ENCODE measurements at regions not wholly inside any gene's neighbourhood (a gene's known extent, or its start where the extent isn't known, plus 50 kb on each side); places are given as distances from the start of the nearest gene placed in this dataset.

DNA sequence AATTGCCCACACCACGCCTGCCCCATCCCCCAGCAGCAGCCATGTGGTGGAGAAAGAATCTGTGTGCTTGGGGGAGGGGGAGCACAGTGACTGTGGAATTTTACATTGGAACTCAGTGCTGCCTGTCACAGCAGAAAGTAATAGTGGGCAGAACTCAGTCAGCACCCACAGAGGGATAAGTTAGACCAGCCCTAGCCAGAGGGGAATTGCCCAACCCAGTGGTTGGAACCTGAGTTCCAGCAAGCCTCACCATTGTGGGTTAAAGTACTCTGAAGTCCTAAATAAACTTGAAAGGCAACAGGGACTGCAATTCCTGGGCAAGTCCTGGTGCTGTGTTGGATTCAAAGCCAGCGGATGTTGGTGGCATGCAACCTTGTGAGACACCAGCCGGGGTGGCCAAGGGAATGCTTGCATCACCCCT lies 88.8 kb downstream of the MRPL39 start:
- Histone ChIP-seq H4K8ac (ENCODE audit: extremely low read depth, insufficient read depth, low read length) (no peak overlapping the region), H2BK20ac (ENCODE audit: low read length) (no peak overlapping the region), H3K27me3 (replicated peaks in 1 of 4; ENCODE audit: control insufficient read depth in 3 of 4, extremely low read depth in 1 of 4, insufficient read depth in 3 of 4, low read length in 3 of 4) (no peaks in the 10 kb centered on the region), H3K4me3 (ENCODE audit: extremely low read depth in 1 of 4, insufficient read depth in 2 of 4, low read depth in 3 of 4, low read length in 4 of 4) (no peak overlapping the region), H2AFZ (ENCODE audit: low read length) (peak overlapping the region; percentile 98), H3K4ac (replicated peaks; ENCODE audit: insufficient read length, low read depth, low read length) (no peak overlapping the region), H3K79me2 (ENCODE audit: control insufficient read depth in 1 of 2, insufficient read depth in 2 of 2, low read length in 2 of 2) (no peaks in the 10 kb centered on the region), H4K91ac (replicated peaks; ENCODE audit: insufficient read length, low read length) (no peak overlapping the region), H2BK15ac (ENCODE audit: low read length) (no peak overlapping the region), H3K14ac (ENCODE audit: insufficient read length) (no peak overlapping the region), H3K9ac (replicated peaks in 1 of 4; ENCODE audit: extremely low read depth in 1 of 4, low read depth in 3 of 4, low read length in 3 of 4) (no peak overlapping the region; a peak in 1 of 7 replicates), H2BK12ac (ENCODE audit: low read depth, low read length) (0 out of 2 replicates have a peak overlapping the region, but pooled peaks have one; percentile 13), H4K20me1 (replicated peaks in 1 of 2; ENCODE audit: control insufficient read depth in 1 of 2, insufficient read depth in 2 of 2, low read length in 2 of 2) (no peaks in the 10 kb centered on the region), H3K56ac (replicated peaks; ENCODE audit: insufficient read length, low read depth, low read length) (no peak overlapping the region), H4K5ac (ENCODE audit: insufficient read length, low read depth, low read length) (no peak overlapping the region), H2BK120ac (replicated peaks; ENCODE audit: low read depth, low read length) (no peak overlapping the region), H3K23me2 (ENCODE audit: low read depth, low read length) (no peaks in the 10 kb centered on the region), H3K23ac (ENCODE audit: insufficient read length) (no peak overlapping the region), H3K79me1 (ENCODE audit: low read depth, low read length) (no peaks in the 10 kb centered on the region), H3K4me1 (replicated peaks in 1 of 4; ENCODE audit: control insufficient read depth in 3 of 4, insufficient read depth in 4 of 4, low read length in 3 of 4) (peaks cover 0 to 7% (median 3%) of the 10 kb centered on the region in 4 experiments; a peak in 3 of 7 replicates), H3K4me2 (ENCODE audit: insufficient read depth in 1 of 2, low read depth in 2 of 2, low read length in 2 of 2) (peak overlapping the region in 1 of 2 experiments; percentile 22; a peak in 1 of 4 replicates), H3K27ac (ENCODE audit: low read depth, low read length) (no peak overlapping the region), H3K18ac (ENCODE audit: extremely low read depth, low read length) (no peak overlapping the region), H2AK5ac (ENCODE audit: low read depth, low read length) (no peak overlapping the region), H2BK5ac (ENCODE audit: low read depth, low read length) (no peak overlapping the region), H3K36me3 (ENCODE audit: control insufficient read depth in 2 of 4, insufficient read depth in 4 of 4, low read length in 3 of 4) (no peaks in the 10 kb centered on the region), H3K9me3 (ENCODE audit: insufficient read depth in 2 of 2, low read depth in 1 of 2, low read length in 1 of 2) (no peaks in the 10 kb centered on the region)
- DNase-seq (ENCODE audit: low read depth in 1 of 2, low spot score in 2 of 2) (peak in 1 of 2 experiments; percentile 52), FAIRE-seq (no peak)
- TF ChIP-seq, protein P1, sequence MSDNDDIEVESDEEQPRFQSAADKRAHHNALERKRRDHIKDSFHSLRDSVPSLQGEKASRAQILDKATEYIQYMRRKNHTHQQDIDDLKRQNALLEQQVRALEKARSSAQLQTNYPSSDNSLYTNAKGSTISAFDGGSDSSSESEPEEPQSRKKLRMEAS (IDR thresholded peaks at IDR 0.05): peak; percentile 61; the same call in 1 of the 2 replicates
- TF ChIP-seq TAF7 (optimal IDR thresholded peaks at IDR 0.05; ENCODE audit: borderline replicate concordance, low read depth, low read length): no peak
- 0 out of 2 replicates have a peak, but pooled peaks have one; percentile 22 for TF ChIP-seq SP1 (IDR thresholded peaks at IDR 0.05; ENCODE audit: low read depth, low read length)
- TF ChIP-seq CEBPB (IDR thresholded peaks at IDR 0.05; ENCODE audit: low read depth, low read length): 0 out of 2 replicates have a peak, but pooled peaks have one; percentile 24
- peak; percentile 72; the same call in 1 of the 2 replicates for TF ChIP-seq RBBP5 (IDR thresholded peaks at IDR 0.05; ENCODE audit: borderline replicate concordance, low read depth, low read length)
- TF ChIP-seq ZNF274 (IDR thresholded peaks at IDR 0.05; ENCODE audit: borderline replicate concordance, extremely low read depth, low read length): no peak
- peak; percentile 87 for TF ChIP-seq ASH2L (IDR thresholded peaks at IDR 0.05; ENCODE audit: low read length)
- CTCF ChIA-PET (ENCODE audit: partially characterized antibody): interaction anchor here (1.3 kb wide), 1 partner anchor 11 kb away, joined by 3 read pairs; no protein-coding TSS in a partner anchor
- WGBS, 2 experiments (ENCODE audit: extremely low coverage in 1 of 2, insufficient coverage in 1 of 2, insufficient read length in 1 of 2, insufficient replicate concordance in 2 of 2, low coverage in 1 of 2, low lambda C conversion rate in 2 of 2, missing lambda C conversion rate in 1 of 2): 82% methylated on average over 3 of the region's 3 CpGs; no CpG with 5 or more reads in 1 of the 2 experiments
- POLR2A ChIA-PET (ENCODE audit: partially characterized antibody): no interaction called here
